ENCODE measurements at regions not wholly inside any gene's neighbourhood (a gene's known extent, or its start where the extent isn't known, plus 50 kb on each side); places are given as distances from the start of the nearest gene placed in this dataset.

GRCh38 chr6:44558832-44559251 is 171.3 kb downstream of the CDC5L start:
- intact Hi-C loops (cut with DNase I, micrococcal nuclease) = no loop called here
- Mint-ChIP-seq H3K9me3 (no peaks in the 10 kb centered on the region), H3K36me3 (ENCODE audit: low read depth) (no peaks in the 10 kb centered on the region), H3K4me3 (no peak overlapping the region), H3K4me1 (ENCODE audit: low read depth) (peaks cover 6% of the 10 kb centered on the region), H3K27me3 (peaks cover 48% of the 10 kb centered on the region), H3K27ac (no peak overlapping the region)
- DNase-seq (no peak), ATAC-seq (ENCODE audit: poor library complexity) (no peak)
- TF ChIP-seq, protein P1, sequence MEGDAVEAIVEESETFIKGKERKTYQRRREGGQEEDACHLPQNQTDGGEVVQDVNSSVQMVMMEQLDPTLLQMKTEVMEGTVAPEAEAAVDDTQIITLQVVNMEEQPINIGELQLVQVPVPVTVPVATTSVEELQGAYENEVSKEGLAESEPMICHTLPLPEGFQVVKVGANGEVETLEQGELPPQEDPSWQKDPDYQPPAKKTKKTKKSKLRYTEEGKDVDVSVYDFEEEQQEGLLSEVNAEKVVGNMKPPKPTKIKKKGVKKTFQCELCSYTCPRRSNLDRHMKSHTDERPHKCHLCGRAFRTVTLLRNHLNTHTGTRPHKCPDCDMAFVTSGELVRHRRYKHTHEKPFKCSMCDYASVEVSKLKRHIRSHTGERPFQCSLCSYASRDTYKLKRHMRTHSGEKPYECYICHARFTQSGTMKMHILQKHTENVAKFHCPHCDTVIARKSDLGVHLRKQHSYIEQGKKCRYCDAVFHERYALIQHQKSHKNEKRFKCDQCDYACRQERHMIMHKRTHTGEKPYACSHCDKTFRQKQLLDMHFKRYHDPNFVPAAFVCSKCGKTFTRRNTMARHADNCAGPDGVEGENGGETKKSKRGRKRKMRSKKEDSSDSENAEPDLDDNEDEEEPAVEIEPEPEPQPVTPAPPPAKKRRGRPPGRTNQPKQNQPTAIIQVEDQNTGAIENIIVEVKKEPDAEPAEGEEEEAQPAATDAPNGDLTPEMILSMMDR (IDR thresholded peaks at IDR 0.05) = no peak
- POLR2A ChIA-PET = no interaction called here
- Histone ChIP-seq H3K27ac (ENCODE audit: low read depth in 1 of 2, low read length in 2 of 2) (no peak overlapping the region), H3K4me3 (ENCODE audit: low read length) (no peak overlapping the region), H3K36me3 (ENCODE audit: insufficient read depth, low read length) (no peaks in the 10 kb centered on the region), H3K27me3 (ENCODE audit: control insufficient read depth in 1 of 2, insufficient read depth in 2 of 2, low read length in 2 of 2) (peaks cover 27 to 31% of the 10 kb centered on the region in 2 experiments), H3K4me1 (ENCODE audit: insufficient read depth, low read length) (peaks cover 12% of the 10 kb centered on the region), H3K9me3 (ENCODE audit: control insufficient read depth in 1 of 2, insufficient read depth in 1 of 2, low read length in 2 of 2) (no peaks in the 10 kb centered on the region)
- CTCF ChIA-PET = no interaction called here

GRCh38 chr6:44559486-44560270 is 172.2 kb downstream of the CDC5L start:
- Mint-ChIP-seq H3K4me1 (ENCODE audit: low read depth) (peaks cover 6% of the 10 kb centered on the region), H3K9me3 (no peaks in the 10 kb centered on the region), H3K4me3 (no peak overlapping the region), H3K36me3 (ENCODE audit: low read depth) (no peaks in the 10 kb centered on the region), H3K27me3 (peaks cover 48% of the 10 kb centered on the region), H3K27ac (no peak overlapping the region)
- TF ChIP-seq, protein P1 (IDR thresholded peaks at IDR 0.05) = no peak
- CTCF ChIA-PET = no interaction called here
- ATAC-seq (ENCODE audit: poor library complexity) (no peak), DNase-seq (no peak)
- H3K36me3 ChIP-seq (ENCODE audit: insufficient read depth, low read length) = no peaks in the 10 kb centered on the region
- H3K27ac ChIP-seq (ENCODE audit: low read depth in 1 of 2, low read length in 2 of 2) = no peak overlapping the region
- peaks cover 12% of the 10 kb centered on the region for H3K4me1 ChIP-seq (ENCODE audit: insufficient read depth, low read length)
- POLR2A ChIA-PET = no interaction called here
- intact Hi-C loops (cut with DNase I, micrococcal nuclease) = no loop called here
- H3K4me3 ChIP-seq (ENCODE audit: low read length) = no peak overlapping the region
- no peaks in the 10 kb centered on the region for H3K9me3 ChIP-seq (ENCODE audit: control insufficient read depth in 1 of 2, insufficient read depth in 1 of 2, low read length in 2 of 2)
- peaks cover 27 to 31% of the 10 kb centered on the region in 2 experiments for H3K27me3 ChIP-seq (ENCODE audit: control insufficient read depth in 1 of 2, insufficient read depth in 2 of 2, low read length in 2 of 2)

DNA sequence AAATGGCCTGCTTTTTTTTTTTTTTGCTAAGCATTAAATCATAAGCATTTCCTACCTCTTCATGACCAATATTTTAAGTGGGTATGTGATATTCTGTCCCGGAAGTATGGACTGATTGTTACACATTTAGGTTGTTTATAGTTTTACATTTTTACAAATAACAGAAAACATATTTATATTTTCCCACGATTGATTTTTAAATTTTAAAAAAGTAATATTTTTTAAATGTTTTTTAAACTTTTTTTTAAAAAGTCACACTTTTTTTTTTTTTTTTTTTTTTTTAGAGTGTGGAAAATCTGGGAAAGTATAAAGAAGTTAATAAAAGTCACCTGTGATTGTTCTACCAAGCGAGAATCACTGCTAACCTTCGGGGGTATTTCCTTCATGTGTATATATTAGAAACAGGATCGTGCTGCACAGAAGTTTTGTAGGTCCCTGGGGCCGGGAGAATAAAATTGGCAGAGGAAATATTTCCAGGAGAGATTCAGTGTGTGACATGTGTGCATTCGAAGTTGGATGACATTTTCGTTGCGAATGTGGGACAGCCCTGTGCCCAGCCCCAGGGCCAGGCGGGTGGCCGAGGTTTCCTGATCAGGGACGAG is 173.1 kb downstream of the CDC5L start:
- intact Hi-C loops (cut with DNase I, micrococcal nuclease) = no loop called here

More for the DNA sequence above, 173.1 kb downstream of the CDC5L start:
- no peak overlapping the region for H3K4me3 Mint-ChIP-seq
- no peaks in the 10 kb centered on the region for H3K36me3 ChIP-seq (ENCODE audit: insufficient read depth, low read length)
- DNase-seq = no peak
- CTCF ChIA-PET = no interaction called here
- no peak overlapping the region for H3K27ac ChIP-seq (ENCODE audit: low read depth in 1 of 2, low read length in 2 of 2)
- H3K4me1 ChIP-seq (ENCODE audit: insufficient read depth, low read length) = peaks cover 12% of the 10 kb centered on the region
- H3K27me3 ChIP-seq (ENCODE audit: control insufficient read depth in 1 of 2, insufficient read depth in 2 of 2, low read length in 2 of 2) = peaks cover 27 to 31% of the 10 kb centered on the region in 2 experiments
- no peak overlapping the region for H3K4me3 ChIP-seq (ENCODE audit: low read length)
- no peak for ATAC-seq (ENCODE audit: poor library complexity)
- no peaks in the 10 kb centered on the region for H3K36me3 Mint-ChIP-seq (ENCODE audit: low read depth)
- TF ChIP-seq, protein P1 (IDR thresholded peaks at IDR 0.05) = no peak
- POLR2A ChIA-PET = no interaction called here
- peaks cover 6% of the 10 kb centered on the region for H3K4me1 Mint-ChIP-seq (ENCODE audit: low read depth)
- no peak overlapping the region for H3K27ac Mint-ChIP-seq
- H3K27me3 Mint-ChIP-seq = peaks cover 48% of the 10 kb centered on the region
- H3K9me3 Mint-ChIP-seq = no peaks in the 10 kb centered on the region
- H3K9me3 ChIP-seq (ENCODE audit: control insufficient read depth in 1 of 2, insufficient read depth in 1 of 2, low read length in 2 of 2) = no peaks in the 10 kb centered on the region
